T-cell (primary cell): ENCODE measurements at regions not wholly inside any gene's neighbourhood (a gene's known extent, or its start where the extent isn't known, plus 50 kb on each side); places are given as distances from the start of the nearest gene placed in this dataset.

Experiments
- ATAC-seq, 4 experiments: fragments of 200-7000 bp in 3 of 4; fragments of 150-1000 bp in 1 of 4; cut with Tn5 transposase; replicated peaks in 1 of 4; 1 replicate in 3 of 4; 2 replicates in 1 of 4; pipeline ENCODE4 v1.10.0; 2021; ENCODE audit warnings: moderate library complexity in 3 of 4, mild to moderate bottlenecking in 2 of 4, moderate number of reproducible peaks in 1 of 4
- CTCF ChIA-PET, 2 donors: fragments of 300-600 bp; sonication (Branson Sonifier 250); formaldehyde crosslinking; loops; one replicate each; lab custom pipeline; 2022; ENCODE audit warnings: antibody characterized with exemption in 2 of 2; lab: Charles Lee
- POLR2A ChIA-PET, 2 donors: fragments of 300-600 bp; sonication (Branson Sonifier 250); formaldehyde crosslinking; loops; one replicate each; lab custom pipeline; 2022; ENCODE audit warnings: antibody characterized with exemption in 2 of 2; lab: Charles Lee
- DNase-seq, 35 experiments: peaks; one replicate each; pipeline versions ENCODE4 v3.0.0 to v3.0.0-alpha.2; 2013 to 2023
- H3K27ac ChIP-seq: one replicate; pipeline ENCODE4 v1.5.1; 2013; ENCODE audit warnings: low read length
- H3K27me3 ChIP-seq, 2 experiments: replicated peaks in 1 of 2; 1 replicate in 1 of 2; 2 replicates in 1 of 2; pipeline versions ENCODE4 v1.6.1 to v1.7.0; 2013; ENCODE audit warnings: low read length in 1 of 2, mixed read lengths in 1 of 2; ENCODE audit not compliant: control insufficient read depth in 2 of 2, insufficient read depth in 2 of 2; ENCODE audit errors: extremely low read depth in 1 of 2
- H3K36me3 ChIP-seq, 2 donors: 1 replicate in 1 of 2; 2 replicates in 1 of 2; pipeline versions ENCODE4 v1.6.1 to v1.7.0; 2013; ENCODE audit warnings: low read length in 1 of 2; ENCODE audit not compliant: control insufficient read depth in 2 of 2, insufficient read depth in 1 of 2; ENCODE audit errors: extremely low read depth in 1 of 2
- H3K4me1 ChIP-seq, 2 experiments: 1 replicate in 1 of 2; 2 replicates in 1 of 2; pipeline versions ENCODE4 v1.6.1 to v1.7.0; 2013; ENCODE audit warnings: low read length in 2 of 2, mixed read lengths in 1 of 2; ENCODE audit not compliant: insufficient read depth in 2 of 2, control insufficient read depth in 1 of 2; ENCODE audit errors: extremely low read depth in 1 of 2
- H3K4me3 ChIP-seq, 2 donors: 1 replicate in 1 of 2; 2 replicates in 1 of 2; pipeline versions ENCODE4 v1.5.1 to v1.7.0; 2013; ENCODE audit warnings: mild to moderate bottlenecking in 2 of 2, low read length in 1 of 2, moderate library complexity in 1 of 2; ENCODE audit not compliant: control insufficient read depth in 1 of 2; ENCODE audit errors: extremely low read depth in 1 of 2
- H3K9me3 ChIP-seq: 2 replicates; pipeline ENCODE4 v1.7.0; 2013
- H3K27ac Mint-ChIP-seq, 2 donors: one replicate each; pipeline ENCODE4 v1.8.0; 2020 to 2021; ENCODE audit warnings: mild to moderate bottlenecking in 2 of 2, mixed read lengths in 2 of 2
- H3K27me3 Mint-ChIP-seq, 2 donors: one replicate each; pipeline ENCODE4 v1.8.0; 2021 to 2022; ENCODE audit warnings: mixed read lengths in 2 of 2
- H3K36me3 Mint-ChIP-seq: one replicate; pipeline ENCODE4 v1.8.0; 2021; ENCODE audit warnings: mixed read lengths
- H3K4me1 Mint-ChIP-seq, 3 donors: one replicate each; pipeline ENCODE4 v1.8.0; 2020 to 2022; ENCODE audit warnings: mixed read lengths in 3 of 3, mild to moderate bottlenecking in 1 of 3
- H3K4me3 Mint-ChIP-seq, 3 donors: one replicate each; pipeline ENCODE4 v1.8.0; 2020 to 2022; ENCODE audit warnings: mild to moderate bottlenecking in 3 of 3, mixed read lengths in 3 of 3, moderate library complexity in 3 of 3
- H3K9me3 Mint-ChIP-seq, 3 donors: one replicate each; pipeline ENCODE4 v1.8.0; 2020 to 2022; ENCODE audit warnings: mixed read lengths in 3 of 3
- WGBS: methylation state at CpG from one replicate; pipeline ENCODE4 v1.1.5; 2013; ENCODE audit warnings: missing lambda C conversion rate; ENCODE audit not compliant: insufficient coverage; 5-methylcytosine and 5-hydroxymethylcytosine counted together

DNA sequence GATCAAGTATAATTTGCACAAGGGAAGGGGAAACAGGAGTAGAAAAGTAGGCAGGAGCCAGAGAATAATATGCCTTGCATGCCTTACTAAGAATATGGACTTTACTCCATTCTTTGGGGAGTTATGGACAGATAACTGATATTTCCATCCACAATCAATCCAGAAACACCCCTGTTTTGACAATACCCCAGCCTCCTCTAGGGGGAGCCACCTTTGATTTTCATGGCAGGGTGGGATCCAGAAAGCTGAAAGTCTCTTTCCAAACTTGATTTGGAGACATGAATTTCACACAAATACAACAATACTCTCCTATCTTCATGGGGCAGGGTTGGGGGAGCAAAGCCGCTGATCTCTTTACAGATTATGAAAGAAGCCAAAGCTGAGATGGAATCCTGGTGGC is 404.1 kb downstream of the FOXA2 start:
- no peaks in the 10 kb centered on the region for H3K4me1 Mint-ChIP-seq
- ChIA-PET CTCF (no interaction called here), POLR2A (no interaction called here)
- H3K36me3 ChIP-seq: no peaks in the 10 kb centered on the region
- no peaks in the 10 kb centered on the region for H3K27me3 Mint-ChIP-seq
- H3K9me3 Mint-ChIP-seq: peaks cover 11 to 33% (median 17%) of the 10 kb centered on the region in 3 donors
- no peak overlapping the region for H3K27ac ChIP-seq
- ATAC-seq: no peak
- H3K36me3 Mint-ChIP-seq: no peaks in the 10 kb centered on the region
- H3K4me3 ChIP-seq: no peak overlapping the region
- H3K4me1 ChIP-seq: no peaks in the 10 kb centered on the region
- no peaks in the 10 kb centered on the region for H3K27me3 ChIP-seq
- no CpG with 5 or more reads among the region's 1 CpG for WGBS
- H3K4me3 Mint-ChIP-seq: no peak overlapping the region
- no peaks in the 10 kb centered on the region for H3K9me3 ChIP-seq
- H3K27ac Mint-ChIP-seq: no peak overlapping the region
- DNase-seq: no peak

DNA sequence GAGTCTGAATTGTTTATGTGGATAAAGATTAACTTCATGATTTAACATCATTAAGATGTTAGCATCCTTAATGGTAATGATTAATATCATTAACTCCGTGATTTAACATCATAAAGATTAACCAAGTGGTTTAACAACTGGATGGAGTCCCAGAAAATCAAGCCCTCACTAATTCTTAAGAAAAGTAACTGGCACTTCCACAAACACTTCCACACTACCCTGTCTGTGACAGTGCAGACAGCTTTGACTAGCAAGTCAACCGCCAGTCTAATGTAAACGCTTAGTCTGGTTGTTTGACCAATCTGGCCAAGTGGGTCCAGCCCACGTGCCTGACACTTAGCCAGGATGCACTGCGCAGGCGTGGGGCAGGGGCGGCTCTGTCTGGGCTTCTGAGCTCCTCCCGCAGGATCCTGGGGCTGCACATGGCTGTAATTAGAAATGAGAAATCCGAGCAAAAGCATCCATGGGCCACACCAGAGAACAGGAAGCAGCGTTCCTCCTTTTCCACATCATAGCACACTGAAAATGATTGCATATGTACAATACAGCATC is 424.2 kb downstream of the FOXA2 start:
- Histone ChIP-seq H3K4me1 (no peaks in the 10 kb centered on the region), H3K27me3 (no peaks in the 10 kb centered on the region), H3K36me3 (no peaks in the 10 kb centered on the region), H3K27ac (no peak overlapping the region), H3K9me3 (no peaks in the 10 kb centered on the region), H3K4me3 (no peak overlapping the region)
- Mint-ChIP-seq H3K4me1 (no peaks in the 10 kb centered on the region), H3K27me3 (peaks cover 0 to 5% of the 10 kb centered on the region in 2 donors), H3K36me3 (no peaks in the 10 kb centered on the region), H3K27ac (no peak overlapping the region), H3K9me3 (peaks cover 7 to 11% (median 9%) of the 10 kb centered on the region in 3 donors), H3K4me3 (no peak overlapping the region)
- ChIA-PET CTCF (no interaction called here), POLR2A (no interaction called here)
- WGBS: 94% methylated on average over 7 of the region's 10 CpGs
- ATAC-seq (no peak), DNase-seq (no peak)

DNA sequence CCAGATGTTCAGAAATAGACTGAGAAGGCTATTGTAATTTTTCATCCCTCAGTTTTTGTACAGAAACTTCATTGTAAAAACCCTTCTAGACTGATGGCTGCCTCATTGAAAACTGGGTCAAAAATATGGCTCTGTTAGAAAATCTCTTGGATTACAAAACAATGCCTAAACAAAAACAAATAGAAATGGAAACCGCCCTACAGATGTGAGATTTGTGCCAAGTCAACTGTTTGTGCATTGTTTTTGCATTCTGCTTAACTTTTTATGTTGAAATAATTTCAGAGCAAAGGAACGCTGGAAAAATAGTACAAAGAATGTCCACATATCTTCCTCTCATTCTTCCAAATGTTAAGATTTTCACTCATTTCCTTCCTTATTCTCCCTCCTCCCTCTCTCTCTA is 425.1 kb downstream of the FOXA2 start:
- Histone ChIP-seq H3K9me3 (no peaks in the 10 kb centered on the region), H3K27ac (no peak overlapping the region), H3K4me3 (no peak overlapping the region), H3K27me3 (no peaks in the 10 kb centered on the region), H3K36me3 (no peaks in the 10 kb centered on the region), H3K4me1 (no peaks in the 10 kb centered on the region)
- no peak overlapping the region for H3K4me3 Mint-ChIP-seq
- no peak for ATAC-seq
- H3K27me3 Mint-ChIP-seq: peaks cover 0 to 5% of the 10 kb centered on the region in 2 donors
- ChIA-PET POLR2A (no interaction called here), CTCF (no interaction called here)
- H3K9me3 Mint-ChIP-seq: peaks cover 10 to 13% (median 11%) of the 10 kb centered on the region in 3 donors
- no CpG with 5 or more reads among the region's 2 CpGs for WGBS
- H3K4me1 Mint-ChIP-seq: no peaks in the 10 kb centered on the region
- DNase-seq: no peak
- H3K27ac Mint-ChIP-seq: no peak overlapping the region
- H3K36me3 Mint-ChIP-seq: no peaks in the 10 kb centered on the region

DNA sequence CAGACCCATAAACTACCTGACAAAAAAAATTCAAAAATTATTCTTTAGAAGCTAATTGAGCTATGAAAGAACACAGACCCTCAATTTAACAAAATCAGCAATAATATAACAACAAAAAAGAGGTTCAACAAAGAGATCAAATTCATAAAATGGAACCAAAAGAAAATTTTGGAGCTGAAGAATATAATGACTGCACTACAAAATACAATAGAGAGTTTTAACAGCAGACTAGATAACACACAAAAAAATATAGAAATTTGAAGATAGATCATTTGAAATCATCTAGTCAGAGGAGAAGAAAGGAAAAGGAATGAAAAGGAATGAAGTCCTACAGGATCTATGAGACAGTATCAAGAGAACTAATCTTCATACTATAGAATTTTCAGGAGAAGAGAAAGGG is 422.1 kb downstream of the PAX1 start:
- Mint-ChIP-seq H3K27me3 (no peaks in the 10 kb centered on the region), H3K27ac (no peak overlapping the region), H3K4me3 (no peak overlapping the region), H3K9me3 (peaks cover 22 to 38% (median 35%) of the 10 kb centered on the region in 3 donors), H3K4me1 (no peaks in the 10 kb centered on the region), H3K36me3 (no peaks in the 10 kb centered on the region)
- Histone ChIP-seq H3K4me1 (no peaks in the 10 kb centered on the region), H3K27ac (no peak overlapping the region), H3K36me3 (no peaks in the 10 kb centered on the region), H3K9me3 (peaks cover 2% of the 10 kb centered on the region), H3K27me3 (no peaks in the 10 kb centered on the region), H3K4me3 (no peak overlapping the region)
- no peak for ATAC-seq
- POLR2A ChIA-PET: no interaction called here
- CTCF ChIA-PET: no interaction called here
- no peak for DNase-seq

DNA sequence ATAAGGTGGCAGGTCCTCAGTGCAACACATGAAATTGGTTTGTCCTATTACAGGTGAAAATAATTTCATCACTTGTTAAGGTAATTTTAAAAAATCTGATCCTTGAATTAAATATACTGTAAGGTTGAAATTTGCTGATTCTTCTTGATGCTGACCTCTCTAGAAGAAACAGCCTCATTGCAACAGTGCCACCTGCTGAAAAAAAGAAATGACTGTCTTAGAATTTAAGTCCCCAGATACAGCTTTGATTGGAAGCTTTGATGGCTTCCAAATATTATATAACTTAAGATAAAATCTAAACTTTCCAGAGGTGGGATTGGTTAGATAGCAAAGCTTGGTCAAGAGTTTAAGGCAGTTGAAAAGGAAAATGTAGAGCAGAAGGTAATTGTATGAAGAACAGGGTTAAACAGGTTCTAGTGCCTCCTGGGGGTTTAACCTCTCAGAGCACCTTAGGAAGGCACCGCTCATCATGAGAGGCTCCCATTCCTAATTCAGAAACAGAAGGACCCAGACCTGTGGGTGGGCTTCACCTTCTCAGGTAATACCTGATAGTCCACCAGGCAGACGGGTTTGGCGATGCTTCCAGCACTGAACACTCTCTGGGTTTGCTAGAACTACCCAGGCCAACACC is 401.0 kb downstream of the PAX1 start:
- Mint-ChIP-seq H3K36me3 (no peaks in the 10 kb centered on the region), H3K9me3 (peaks cover 16 to 33% (median 23%) of the 10 kb centered on the region in 3 donors), H3K4me3 (no peak overlapping the region), H3K27ac (no peak overlapping the region), H3K4me1 (no peaks in the 10 kb centered on the region), H3K27me3 (no peaks in the 10 kb centered on the region)
- DNase-seq: no peak
- WGBS: 56% methylated on average over 1 of the region's 3 CpGs
- H3K27me3 ChIP-seq: no peaks in the 10 kb centered on the region
- CTCF ChIA-PET: no interaction called here
- H3K9me3 ChIP-seq: no peaks in the 10 kb centered on the region
- H3K4me1 ChIP-seq: no peaks in the 10 kb centered on the region
- ATAC-seq: no peak
- H3K4me3 ChIP-seq: no peak overlapping the region
- no peak overlapping the region for H3K27ac ChIP-seq
- H3K36me3 ChIP-seq: no peaks in the 10 kb centered on the region
- POLR2A ChIA-PET: no interaction called here

DNA sequence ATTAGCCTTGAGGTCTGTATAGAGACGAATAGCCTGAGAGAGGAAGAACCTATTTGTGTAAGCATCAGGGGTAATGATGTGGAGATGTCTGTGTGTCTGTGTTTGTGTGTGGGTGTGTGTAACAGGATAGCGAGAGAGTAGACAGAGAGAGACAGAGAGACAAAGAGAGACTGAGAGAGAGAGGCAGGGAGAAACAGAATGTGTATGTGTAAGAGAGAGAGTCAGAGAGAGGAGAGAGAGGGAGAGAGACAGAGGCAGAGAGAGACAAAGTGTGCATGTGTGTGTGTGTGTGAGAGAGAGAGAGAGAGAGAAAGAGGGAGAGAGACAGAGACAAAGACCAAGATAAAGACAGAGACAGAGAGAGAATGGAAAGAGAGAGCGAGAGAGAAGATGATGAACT is 396.1 kb downstream of the PAX1 start:
- POLR2A ChIA-PET: no interaction called here
- Histone ChIP-seq H3K27ac (no peak overlapping the region), H3K4me1 (no peaks in the 10 kb centered on the region), H3K36me3 (no peaks in the 10 kb centered on the region), H3K4me3 (no peak overlapping the region), H3K9me3 (no peaks in the 10 kb centered on the region), H3K27me3 (no peaks in the 10 kb centered on the region)
- Mint-ChIP-seq H3K27me3 (no peaks in the 10 kb centered on the region), H3K4me3 (no peak overlapping the region), H3K36me3 (no peaks in the 10 kb centered on the region), H3K4me1 (no peaks in the 10 kb centered on the region), H3K27ac (no peak overlapping the region), H3K9me3 (peaks cover 10 to 23% (median 22%) of the 10 kb centered on the region in 3 donors)
- CTCF ChIA-PET: no interaction called here
- ATAC-seq (no peak), DNase-seq (no peak)
- 85% methylated on average over 2 of the region's 3 CpGs for WGBS

DNA sequence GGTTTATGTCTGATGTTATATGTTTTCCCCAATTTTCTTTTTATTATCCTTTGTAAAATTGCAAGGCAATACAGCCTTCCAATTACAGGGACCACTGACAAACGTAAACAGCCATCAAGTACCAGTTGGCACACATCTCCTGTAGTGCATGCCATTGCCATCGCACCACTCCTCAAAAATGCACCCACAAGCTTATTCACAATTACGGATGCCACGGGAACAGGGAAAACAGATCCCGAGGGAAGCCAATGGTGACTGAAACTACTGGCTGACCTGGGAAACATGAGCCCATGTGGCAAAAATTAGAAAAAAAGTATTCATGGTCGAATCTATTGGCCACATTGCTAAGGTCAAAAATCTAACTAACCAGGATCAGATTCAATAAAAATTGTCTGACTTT is 395.2 kb downstream of the PAX1 start:
- ChIA-PET POLR2A (no interaction called here), CTCF (no interaction called here)
- Mint-ChIP-seq H3K27me3 (no peaks in the 10 kb centered on the region), H3K9me3 (peaks cover 10 to 23% (median 22%) of the 10 kb centered on the region in 3 donors), H3K4me3 (no peak overlapping the region), H3K27ac (no peak overlapping the region), H3K4me1 (no peaks in the 10 kb centered on the region), H3K36me3 (no peaks in the 10 kb centered on the region)
- no peak overlapping the region for H3K4me3 ChIP-seq
- H3K27ac ChIP-seq: no peak overlapping the region
- ATAC-seq: no peak
- no peaks in the 10 kb centered on the region for H3K4me1 ChIP-seq
- H3K36me3 ChIP-seq: no peaks in the 10 kb centered on the region
- no peaks in the 10 kb centered on the region for H3K9me3 ChIP-seq
- no peak for DNase-seq
- 56% methylated on average over 3 of the region's 6 CpGs for WGBS
- no peaks in the 10 kb centered on the region for H3K27me3 ChIP-seq
